GM21529 (cell line): ENCODE measurements at regions not wholly inside any gene's neighbourhood (a gene's known extent, or its start where the extent isn't known, plus 50 kb on each side); places are given as distances from the start of the nearest gene placed in this dataset.
A peak's percentile ranks its signal among the peaks of the same experiment; 100 is the strongest.

ENCODE experiments used
- ATAC-seq: cut with Tn5 transposase; IDR thresholded peaks from one replicate; pipeline ENCODE4 v1.9.1; 2021; ENCODE audit not compliant: unreplicated experiment

DNA sequence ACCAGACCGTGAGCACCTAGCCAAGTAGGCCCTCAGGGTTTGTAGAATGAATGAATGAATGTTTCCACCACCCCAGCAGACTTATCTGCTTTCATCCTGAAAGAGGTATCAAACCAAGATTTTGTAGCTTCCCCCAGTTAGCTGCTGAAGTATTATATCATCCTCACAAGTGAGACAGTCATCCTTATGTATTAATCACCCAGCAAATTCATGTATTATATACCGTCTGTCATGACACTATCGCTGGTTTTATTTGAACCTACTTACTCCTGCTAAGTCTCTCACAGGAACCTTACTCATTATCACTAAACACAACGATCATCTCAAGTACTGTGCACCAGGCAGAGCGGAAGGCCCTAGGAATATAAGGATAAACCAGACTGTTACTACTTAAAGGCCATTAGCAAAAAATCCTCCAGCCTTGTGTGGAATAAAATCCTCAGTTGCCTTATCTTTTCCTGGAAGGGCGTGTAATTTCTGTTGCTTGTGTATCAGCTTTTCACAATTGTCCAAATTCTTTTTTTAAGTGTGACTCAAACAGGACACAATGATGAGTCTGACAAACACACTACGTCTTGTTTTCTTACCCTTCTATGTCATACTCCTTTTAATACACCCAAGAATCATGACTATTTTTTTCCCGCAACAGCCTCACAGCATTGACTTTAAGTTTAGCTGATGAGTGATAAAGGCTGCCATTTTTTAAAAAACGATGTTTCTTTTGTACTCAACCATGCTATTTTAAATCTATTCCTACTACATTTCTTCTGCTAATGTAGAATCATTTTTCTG, 176.1 kb upstream of the KLF14 start:
- no peak for ATAC-seq

DNA sequence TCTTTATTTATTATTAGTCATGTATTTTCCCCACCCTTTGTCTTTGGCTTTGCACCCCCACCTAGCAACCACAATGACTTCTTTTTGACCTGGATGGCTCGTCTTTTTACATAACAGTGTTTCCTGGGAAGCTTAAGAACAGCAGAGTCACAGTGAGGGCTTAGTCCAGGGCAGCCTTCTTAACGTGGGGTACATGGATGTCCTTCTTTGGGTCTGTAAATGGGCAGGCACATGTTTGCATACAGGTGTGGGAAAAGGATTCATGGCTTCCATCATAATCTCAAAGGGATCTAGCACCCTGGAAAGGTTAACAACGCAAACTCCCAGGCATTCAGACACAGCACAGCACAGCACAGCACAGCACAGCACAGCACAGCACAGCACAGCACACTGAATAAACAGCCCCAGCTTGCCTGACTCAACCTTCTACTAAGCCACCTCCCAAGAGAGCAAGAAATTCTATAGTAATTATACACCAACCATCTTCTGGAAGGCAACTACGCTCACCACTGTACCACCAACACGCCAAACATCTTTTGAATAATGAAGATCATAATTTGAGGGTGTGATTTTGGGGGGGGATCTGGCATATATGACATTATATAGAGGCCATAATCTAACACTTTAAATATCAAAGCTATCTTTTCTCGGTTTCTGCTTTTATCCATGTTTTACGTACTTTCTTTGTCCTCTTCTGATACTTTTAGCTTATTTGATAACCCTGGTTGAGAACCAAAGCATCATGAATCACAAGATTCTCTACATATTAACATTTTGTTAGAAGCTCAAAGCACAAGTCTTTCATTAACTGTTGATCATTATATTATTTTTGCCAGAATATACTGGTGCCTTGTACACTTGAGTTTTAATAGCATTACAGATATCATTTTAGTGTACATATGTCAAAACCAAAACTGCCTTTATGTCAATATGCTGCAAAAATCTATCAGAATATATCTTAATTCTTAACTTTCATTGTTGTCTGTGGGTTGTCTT, 177.2 kb upstream of the KLF14 start:
- ATAC-seq, result no peak

DNA sequence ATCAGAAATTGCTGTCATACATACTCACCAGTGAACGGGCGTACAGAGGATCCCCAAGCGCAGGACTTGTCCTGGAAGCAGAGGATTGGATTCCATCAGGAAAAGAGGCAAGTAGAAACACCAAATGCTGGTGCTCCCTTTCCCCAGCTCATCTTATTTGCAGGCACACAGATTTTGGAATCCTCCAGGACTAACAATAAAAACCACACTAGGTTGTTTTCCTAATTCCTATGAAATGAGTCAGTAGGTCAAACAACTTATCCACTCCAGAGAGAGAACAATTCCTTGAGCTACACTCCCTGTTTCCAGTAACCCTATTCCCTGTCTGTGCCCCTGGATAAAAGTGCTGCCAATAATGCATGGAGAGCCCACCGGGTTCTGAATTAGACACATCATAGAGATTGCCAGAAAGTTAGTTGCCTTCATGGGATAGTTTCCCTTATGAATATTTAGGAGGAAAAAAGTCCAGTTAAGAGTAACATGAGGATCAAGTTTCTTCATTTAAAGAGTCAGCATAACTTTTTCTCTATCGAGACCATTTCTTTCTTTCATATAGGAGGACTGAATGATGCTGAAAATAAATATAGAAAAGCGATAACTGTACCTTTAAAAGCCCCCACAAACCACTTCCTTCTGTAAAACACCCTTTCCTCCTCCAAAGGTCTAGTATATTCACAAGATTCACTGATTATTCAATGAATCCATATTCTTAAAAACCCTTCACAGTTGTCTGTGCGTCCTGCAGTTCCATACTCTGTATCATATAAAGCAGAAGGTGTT, 178.3 kb upstream of the KLF14 start:
- no peak for ATAC-seq

DNA sequence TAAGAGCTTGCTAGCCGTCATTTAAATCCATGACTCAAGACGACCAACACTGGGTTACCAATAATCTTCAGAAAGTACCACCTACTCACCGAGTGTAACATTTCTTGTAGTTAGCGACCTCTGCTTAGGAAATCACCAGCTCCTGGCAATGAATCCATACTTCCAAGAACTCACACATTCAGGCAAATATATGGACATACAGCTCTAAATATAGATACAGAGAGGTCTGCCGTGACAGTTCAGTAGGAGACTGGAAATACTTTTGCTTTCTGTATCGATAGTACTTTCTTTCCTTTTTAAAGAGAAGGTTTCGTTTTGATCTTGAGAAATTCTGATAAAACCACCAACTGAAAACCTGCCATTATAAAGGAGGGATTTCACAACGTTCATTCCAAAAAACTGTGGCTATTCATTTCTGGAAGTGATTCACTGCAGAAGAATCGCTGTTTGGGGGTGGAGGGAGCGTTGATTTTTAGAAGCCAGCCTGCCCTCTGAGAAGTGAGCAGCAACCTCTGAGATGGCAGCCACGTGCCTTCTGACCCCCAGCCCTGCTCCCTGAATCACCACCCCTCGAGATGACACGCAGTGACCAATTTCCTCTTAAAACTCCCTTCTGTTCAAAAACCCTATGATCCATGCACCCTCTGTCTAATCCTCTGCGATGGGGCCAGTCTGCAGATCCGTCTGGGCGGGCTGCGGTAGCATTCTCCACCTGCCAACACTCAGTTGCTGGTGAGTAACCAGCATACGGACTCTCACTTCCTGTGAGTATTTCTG, 179.0 kb upstream of the KLF14 start:
- peak; percentile 86 for ATAC-seq

- ATAC-seq, result no peak
Observed at GRCh38 chr7:130913639-130914553, 179.9 kb upstream of the KLF14 start.

GRCh38 chr7:130914554-130915294, 180.7 kb upstream of the KLF14 start:
- no peak for ATAC-seq

DNA sequence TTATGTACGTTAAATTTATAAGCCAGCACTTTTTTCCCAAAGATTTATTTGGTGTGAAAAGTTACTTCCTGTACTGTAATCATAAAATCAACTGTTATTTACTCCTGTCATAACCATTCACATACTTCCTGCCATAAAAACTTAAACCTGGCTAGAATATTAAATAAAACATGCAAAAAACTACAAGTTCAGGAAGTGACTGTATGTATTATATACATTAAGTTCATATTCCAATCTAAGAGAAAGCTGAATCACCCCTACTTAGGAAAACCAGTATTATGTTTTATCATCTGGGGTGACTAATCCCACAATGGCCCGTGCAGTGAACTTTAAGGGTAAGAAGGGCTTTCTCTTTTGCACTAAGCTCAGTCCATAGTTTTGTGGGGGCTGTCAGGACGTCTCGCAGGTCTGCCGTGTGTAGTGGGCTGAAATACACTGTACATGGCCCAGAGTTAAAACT, 183.7 kb upstream of the KLF14 start:
- ATAC-seq, result no peak

GRCh38 chr7:130918129-130919052, 184.4 kb upstream of the KLF14 start:
- ATAC-seq, result no peak

DNA sequence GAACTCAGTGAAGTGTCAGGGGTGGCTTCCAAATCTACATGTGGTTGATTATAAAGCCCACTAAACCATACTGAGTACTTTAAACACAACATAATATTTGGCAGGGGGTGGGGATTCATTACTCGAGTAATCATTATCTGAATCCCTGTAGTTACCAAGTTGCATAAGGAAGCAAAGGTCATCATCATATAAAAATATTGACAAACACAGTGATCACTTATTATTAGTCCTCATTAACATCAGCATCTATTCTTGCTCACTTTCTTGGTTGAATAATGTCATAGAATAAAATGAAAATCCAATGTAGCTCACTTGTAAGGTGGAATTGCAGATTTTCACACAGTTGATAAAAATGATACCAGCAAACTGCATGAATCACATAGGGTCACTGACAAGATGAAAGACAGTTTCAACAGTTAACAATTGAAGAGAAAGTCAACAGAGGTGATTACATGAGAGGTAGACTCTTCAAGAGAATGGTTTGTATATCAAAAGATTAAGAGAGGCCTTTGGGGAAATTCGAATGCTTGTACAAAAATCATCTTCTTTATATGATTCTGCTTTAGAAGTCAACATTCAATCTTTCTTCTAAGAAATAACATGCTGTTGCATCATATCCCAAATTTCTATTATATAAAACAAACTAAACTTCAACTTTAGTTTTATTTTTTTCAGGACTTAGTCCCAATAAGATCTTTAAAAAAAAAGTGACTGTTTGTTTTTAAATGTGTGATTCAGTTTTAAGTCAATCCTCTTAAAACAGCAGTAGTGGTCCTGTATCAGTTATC, 185.5 kb upstream of the KLF14 start:
- ATAC-seq, result no peak

DNA sequence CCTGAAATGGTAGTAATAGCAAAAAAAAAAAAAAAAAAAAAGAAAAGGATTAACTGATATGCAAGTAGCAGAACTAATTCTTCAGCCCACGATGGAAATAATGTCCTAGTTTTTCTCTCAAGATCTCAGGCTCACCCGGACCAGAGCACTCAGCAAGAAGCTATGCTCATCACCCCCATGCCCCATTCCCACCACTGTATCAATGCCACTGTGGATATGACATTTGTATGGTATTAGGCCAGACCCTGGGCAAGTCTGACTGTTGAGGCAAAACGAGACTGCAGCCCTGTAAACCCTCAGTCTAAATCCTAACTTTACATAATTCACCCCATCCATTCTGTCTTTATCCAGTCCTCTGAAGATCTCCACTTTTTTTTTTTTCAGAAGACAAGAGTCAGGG, 186.1 kb upstream of the KLF14 start:
- no peak for ATAC-seq

GRCh38 chr7:130921391-130922180, 187.6 kb upstream of the KLF14 start:
- ATAC-seq, result no peak

GRCh38 chr7:130922206-130923112, 188.5 kb upstream of the KLF14 start:
- no peak for ATAC-seq

GRCh38 chr7:130923365-130923764, 189.4 kb upstream of the KLF14 start:
- ATAC-seq, result no peak

DNA sequence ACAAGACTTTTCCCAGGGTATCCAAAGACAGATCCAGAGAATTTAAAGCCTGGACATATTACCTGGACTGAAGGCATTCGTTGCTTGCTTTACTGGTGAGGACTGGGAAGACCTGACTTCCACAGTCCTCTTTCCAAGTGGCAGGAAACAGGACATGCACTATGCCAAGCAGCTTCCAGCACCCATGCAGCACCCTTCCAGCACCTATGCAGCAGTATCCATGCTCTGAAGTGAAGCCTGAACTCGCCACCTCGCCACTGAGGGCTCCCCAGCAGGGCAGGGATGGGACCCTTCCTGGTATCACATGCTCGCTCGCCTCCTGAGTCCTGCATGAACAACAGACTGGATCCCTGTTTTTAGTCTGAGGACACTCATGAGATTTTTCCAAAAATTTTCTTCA, 189.9 kb upstream of the KLF14 start:
- no peak for ATAC-seq
